ENCODE measurements at regions not wholly inside any gene's neighbourhood (a gene's known extent, or its start where the extent isn't known, plus 50 kb on each side); places are given as distances from the start of the nearest gene placed in this dataset.
"Not testable (repeated sequence)": the region's sequence is repeated elsewhere in the genome, so short reads cannot be mapped to it uniquely, and the experiment has no call there.

DNA sequence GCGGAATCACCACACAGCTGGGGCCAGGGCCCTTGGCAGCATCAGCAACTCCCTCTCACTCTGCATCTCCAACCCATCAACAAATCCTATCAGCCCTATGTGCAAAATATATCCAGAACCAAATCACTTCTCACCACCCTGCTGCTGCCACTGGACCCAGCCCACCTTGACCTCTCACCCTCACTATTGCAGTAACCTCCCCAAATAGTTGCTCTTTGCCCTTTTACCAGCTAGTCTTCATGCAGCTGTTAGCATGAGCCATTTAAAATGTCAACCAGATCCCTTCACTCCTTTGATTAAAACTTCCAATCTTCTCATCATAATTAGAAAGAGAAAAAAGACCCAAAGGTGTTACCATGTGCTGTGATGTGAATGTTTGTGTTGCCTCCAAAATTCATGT, 155.7 kb upstream of the IRF2BP2 start:
- Histone ChIP-seq H3K4me1 (ENCODE audit: insufficient read depth, poor library complexity, severe bottlenecking) (no peaks in the 10 kb centered on the region), H3K9me3 (ENCODE audit: severe bottlenecking) (no peaks in the 10 kb centered on the region), H3K27ac (ENCODE audit: poor library complexity, severe bottlenecking) (no peak overlapping the region), H3K36me3 (ENCODE audit: low read depth) (no peaks in the 10 kb centered on the region), H3K4me3 (ENCODE audit: severe bottlenecking) (no peak overlapping the region), H3K27me3 (ENCODE audit: insufficient read depth, poor library complexity, severe bottlenecking) (no peaks in the 10 kb centered on the region)
- TF ChIP-seq, protein P1, sequence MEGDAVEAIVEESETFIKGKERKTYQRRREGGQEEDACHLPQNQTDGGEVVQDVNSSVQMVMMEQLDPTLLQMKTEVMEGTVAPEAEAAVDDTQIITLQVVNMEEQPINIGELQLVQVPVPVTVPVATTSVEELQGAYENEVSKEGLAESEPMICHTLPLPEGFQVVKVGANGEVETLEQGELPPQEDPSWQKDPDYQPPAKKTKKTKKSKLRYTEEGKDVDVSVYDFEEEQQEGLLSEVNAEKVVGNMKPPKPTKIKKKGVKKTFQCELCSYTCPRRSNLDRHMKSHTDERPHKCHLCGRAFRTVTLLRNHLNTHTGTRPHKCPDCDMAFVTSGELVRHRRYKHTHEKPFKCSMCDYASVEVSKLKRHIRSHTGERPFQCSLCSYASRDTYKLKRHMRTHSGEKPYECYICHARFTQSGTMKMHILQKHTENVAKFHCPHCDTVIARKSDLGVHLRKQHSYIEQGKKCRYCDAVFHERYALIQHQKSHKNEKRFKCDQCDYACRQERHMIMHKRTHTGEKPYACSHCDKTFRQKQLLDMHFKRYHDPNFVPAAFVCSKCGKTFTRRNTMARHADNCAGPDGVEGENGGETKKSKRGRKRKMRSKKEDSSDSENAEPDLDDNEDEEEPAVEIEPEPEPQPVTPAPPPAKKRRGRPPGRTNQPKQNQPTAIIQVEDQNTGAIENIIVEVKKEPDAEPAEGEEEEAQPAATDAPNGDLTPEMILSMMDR (IDR thresholded peaks at IDR 0.05; ENCODE audit: poor library complexity, severe bottlenecking) = no peak
- DNase-seq (ENCODE audit: low spot score) = no peak
- no peak for ATAC-seq (ENCODE audit: low read depth)

DNA sequence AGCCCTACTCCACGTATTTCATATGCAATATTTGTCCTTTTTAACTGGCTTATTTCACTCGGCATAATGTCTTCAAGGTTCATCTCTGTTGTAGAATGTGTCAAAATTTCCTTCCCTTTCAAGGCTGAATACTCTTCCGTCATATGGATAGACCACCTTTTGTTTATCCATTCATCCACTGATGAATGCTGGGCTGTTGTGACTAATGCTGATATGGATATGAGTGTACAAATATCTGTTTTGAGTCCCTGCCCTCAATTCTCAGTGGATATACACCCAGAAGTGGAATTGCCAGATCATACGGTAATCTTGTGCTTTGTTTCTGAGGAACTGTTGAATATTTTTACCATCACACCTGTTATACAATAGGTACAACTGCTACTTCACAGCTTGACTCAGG, 155.2 kb upstream of the IRF2BP2 start:
- H3K27me3 ChIP-seq (ENCODE audit: insufficient read depth, poor library complexity, severe bottlenecking) = no peaks in the 10 kb centered on the region
- no peaks in the 10 kb centered on the region for H3K36me3 ChIP-seq (ENCODE audit: low read depth)
- no peaks in the 10 kb centered on the region for H3K4me1 ChIP-seq (ENCODE audit: insufficient read depth, poor library complexity, severe bottlenecking)
- no peaks in the 10 kb centered on the region for H3K9me3 ChIP-seq (ENCODE audit: severe bottlenecking)
- H3K4me3 ChIP-seq (ENCODE audit: severe bottlenecking) = no peak overlapping the region
- TF ChIP-seq, protein P1 (IDR thresholded peaks at IDR 0.05; ENCODE audit: poor library complexity, severe bottlenecking) = no peak
- no peak overlapping the region for H3K27ac ChIP-seq (ENCODE audit: poor library complexity, severe bottlenecking)
- DNase-seq (ENCODE audit: low spot score) = no peak
- ATAC-seq (ENCODE audit: low read depth) = no peak

GRCh38 chr1:234763910-234764309, 153.9 kb upstream of the IRF2BP2 start:
- Histone ChIP-seq H3K27ac (ENCODE audit: poor library complexity, severe bottlenecking) (no peak overlapping the region), H3K27me3 (ENCODE audit: insufficient read depth, poor library complexity, severe bottlenecking) (no peaks in the 10 kb centered on the region), H3K4me1 (ENCODE audit: insufficient read depth, poor library complexity, severe bottlenecking) (no peaks in the 10 kb centered on the region), H3K9me3 (ENCODE audit: severe bottlenecking) (no peaks in the 10 kb centered on the region), H3K36me3 (ENCODE audit: low read depth) (no peaks in the 10 kb centered on the region), H3K4me3 (ENCODE audit: severe bottlenecking) (no peak overlapping the region)
- TF ChIP-seq, protein P1 (IDR thresholded peaks at IDR 0.05; ENCODE audit: poor library complexity, severe bottlenecking) = no peak
- ATAC-seq (ENCODE audit: low read depth) (no peak), DNase-seq (ENCODE audit: low spot score) (no peak)

DNA sequence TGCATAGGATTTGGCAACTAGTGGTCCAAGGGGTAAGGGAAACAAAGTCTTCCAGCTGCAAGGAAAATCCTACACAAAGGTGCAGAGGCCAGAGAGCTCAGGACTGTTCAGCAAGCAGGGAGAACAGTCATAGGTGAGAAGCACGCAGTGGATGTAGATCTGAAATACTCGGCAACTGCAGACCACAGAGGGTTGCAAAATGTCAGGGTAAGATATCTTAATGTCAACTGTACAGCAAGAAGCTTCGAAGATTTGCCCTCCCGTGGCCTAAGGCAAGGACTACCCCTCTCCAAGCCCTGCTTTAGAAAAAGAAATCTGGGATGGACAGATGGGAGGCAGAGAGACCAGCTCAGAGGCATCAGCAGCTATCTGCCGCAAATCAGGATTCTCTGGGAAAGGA, 153.4 kb upstream of the IRF2BP2 start:
- no peak for DNase-seq (ENCODE audit: low spot score)
- H3K4me3 ChIP-seq (ENCODE audit: severe bottlenecking) = no peak overlapping the region
- TF ChIP-seq, protein P1 (IDR thresholded peaks at IDR 0.05; ENCODE audit: poor library complexity, severe bottlenecking) = no peak
- H3K9me3 ChIP-seq (ENCODE audit: severe bottlenecking) = no peaks in the 10 kb centered on the region
- H3K27me3 ChIP-seq (ENCODE audit: insufficient read depth, poor library complexity, severe bottlenecking) = no peaks in the 10 kb centered on the region
- H3K36me3 ChIP-seq (ENCODE audit: low read depth) = no peaks in the 10 kb centered on the region
- no peak overlapping the region for H3K27ac ChIP-seq (ENCODE audit: poor library complexity, severe bottlenecking)
- ATAC-seq (ENCODE audit: low read depth) = no peak
- no peaks in the 10 kb centered on the region for H3K4me1 ChIP-seq (ENCODE audit: insufficient read depth, poor library complexity, severe bottlenecking)

- H3K4me1 ChIP-seq (ENCODE audit: insufficient read depth, poor library complexity, severe bottlenecking); DNase-seq (ENCODE audit: low spot score); H3K27me3 ChIP-seq (ENCODE audit: insufficient read depth, poor library complexity, severe bottlenecking); H3K36me3 ChIP-seq (ENCODE audit: low read depth); H3K27ac ChIP-seq (ENCODE audit: poor library complexity, severe bottlenecking); H3K9me3 ChIP-seq (ENCODE audit: severe bottlenecking); ATAC-seq (ENCODE audit: low read depth); H3K4me3 ChIP-seq (ENCODE audit: severe bottlenecking): not testable (repeated sequence)
These were observed 152.1 kb upstream of the IRF2BP2 start for GRCh38 chr1:234762127-234762526.
